ENCODE measurements at regions not wholly inside any gene's neighbourhood (a gene's known extent, or its start where the extent isn't known, plus 50 kb on each side); places are given as distances from the start of the nearest gene placed in this dataset.

GRCh38 chr2:180128861-180129260 is 121.8 kb upstream of the CWC22 start:
- Histone ChIP-seq H3K27me3 (ENCODE audit: control insufficient read depth in 1 of 2, insufficient read depth in 2 of 2, low read length in 2 of 2) (no peaks in the 10 kb centered on the region), H3K9me3 (ENCODE audit: control insufficient read depth in 2 of 2, low read length in 2 of 2) (no peaks in the 10 kb centered on the region), H3K4me3 (ENCODE audit: low read length in 2 of 2) (no peak overlapping the region), H3K36me3 (ENCODE audit: control insufficient read depth in 2 of 2, insufficient read depth in 2 of 2, low read length in 2 of 2) (no peaks in the 10 kb centered on the region), H3K9ac (ENCODE audit: low read length in 2 of 2) (no peak overlapping the region), H3K27ac (ENCODE audit: low read length) (no peak overlapping the region), H3K4me1 (ENCODE audit: control insufficient read depth, insufficient read depth, low read length) (peaks cover 4% of the 10 kb centered on the region)

- Histone ChIP-seq H3K27ac (ENCODE audit: low read length) (no peak overlapping the region), H3K9ac (ENCODE audit: low read length in 2 of 2) (no peak overlapping the region), H3K36me3 (ENCODE audit: control insufficient read depth in 2 of 2, insufficient read depth in 2 of 2, low read length in 2 of 2) (no peaks in the 10 kb centered on the region), H3K9me3 (ENCODE audit: control insufficient read depth in 2 of 2, low read length in 2 of 2) (no peaks in the 10 kb centered on the region), H3K27me3 (ENCODE audit: control insufficient read depth in 1 of 2, insufficient read depth in 2 of 2, low read length in 2 of 2) (no peaks in the 10 kb centered on the region), H3K4me1 (ENCODE audit: control insufficient read depth, insufficient read depth, low read length) (peaks cover 4% of the 10 kb centered on the region), H3K4me3 (ENCODE audit: low read length in 2 of 2) (peak overlapping the region in 1 of 2 donors; percentile 32)
Measured at GRCh38 chr2:180125245-180125962, 118.3 kb upstream of the CWC22 start.

GRCh38 chr2:180124273-180125139 is 117.4 kb upstream of the CWC22 start:
- no peak overlapping the region for H3K9ac ChIP-seq (ENCODE audit: low read length in 2 of 2)
- no peak overlapping the region for H3K4me3 ChIP-seq (ENCODE audit: low read length in 2 of 2)
- H3K9me3 ChIP-seq (ENCODE audit: control insufficient read depth in 2 of 2, low read length in 2 of 2): no peaks in the 10 kb centered on the region
- no peaks in the 10 kb centered on the region for H3K27me3 ChIP-seq (ENCODE audit: control insufficient read depth in 1 of 2, insufficient read depth in 2 of 2, low read length in 2 of 2)
- no peak overlapping the region for H3K27ac ChIP-seq (ENCODE audit: low read length)
- no peaks in the 10 kb centered on the region for H3K36me3 ChIP-seq (ENCODE audit: control insufficient read depth in 2 of 2, insufficient read depth in 2 of 2, low read length in 2 of 2)
- H3K4me1 ChIP-seq (ENCODE audit: control insufficient read depth, insufficient read depth, low read length): peaks cover 4% of the 10 kb centered on the region

- Histone ChIP-seq H3K4me1 (ENCODE audit: control insufficient read depth, insufficient read depth, low read length) (peaks cover 4% of the 10 kb centered on the region), H3K27me3 (ENCODE audit: control insufficient read depth in 1 of 2, insufficient read depth in 2 of 2, low read length in 2 of 2) (no peaks in the 10 kb centered on the region), H3K36me3 (ENCODE audit: control insufficient read depth in 2 of 2, insufficient read depth in 2 of 2, low read length in 2 of 2) (no peaks in the 10 kb centered on the region), H3K27ac (ENCODE audit: low read length) (no peak overlapping the region), H3K4me3 (ENCODE audit: low read length in 2 of 2) (no peak overlapping the region), H3K9me3 (ENCODE audit: control insufficient read depth in 2 of 2, low read length in 2 of 2) (no peaks in the 10 kb centered on the region), H3K9ac (ENCODE audit: low read length in 2 of 2) (no peak overlapping the region)
Measured at GRCh38 chr2:180122874-180123273, 115.8 kb upstream of the CWC22 start.

GRCh38 chr2:180115675-180116074 is 108.6 kb upstream of the CWC22 start:
- H3K27me3 ChIP-seq (ENCODE audit: control insufficient read depth in 1 of 2, insufficient read depth in 2 of 2, low read length in 2 of 2): no peaks in the 10 kb centered on the region
- no peaks in the 10 kb centered on the region for H3K36me3 ChIP-seq (ENCODE audit: control insufficient read depth in 2 of 2, insufficient read depth in 2 of 2, low read length in 2 of 2)
- H3K27ac ChIP-seq (ENCODE audit: low read length): no peak overlapping the region
- H3K4me1 ChIP-seq (ENCODE audit: control insufficient read depth, insufficient read depth, low read length): no peaks in the 10 kb centered on the region
- H3K9ac ChIP-seq (ENCODE audit: low read length in 2 of 2): no peak overlapping the region
- no peak overlapping the region for H3K4me3 ChIP-seq (ENCODE audit: low read length in 2 of 2)
- H3K9me3 ChIP-seq (ENCODE audit: control insufficient read depth in 2 of 2, low read length in 2 of 2): no peaks in the 10 kb centered on the region

- Histone ChIP-seq H3K9ac (ENCODE audit: low read length in 2 of 2) (no peak overlapping the region), H3K4me3 (ENCODE audit: low read length in 2 of 2) (no peak overlapping the region), H3K27ac (ENCODE audit: low read length) (no peak overlapping the region), H3K9me3 (ENCODE audit: control insufficient read depth in 2 of 2, low read length in 2 of 2) (no peaks in the 10 kb centered on the region), H3K4me1 (ENCODE audit: control insufficient read depth, insufficient read depth, low read length) (no peaks in the 10 kb centered on the region), H3K36me3 (ENCODE audit: control insufficient read depth in 2 of 2, insufficient read depth in 2 of 2, low read length in 2 of 2) (no peaks in the 10 kb centered on the region), H3K27me3 (ENCODE audit: control insufficient read depth in 1 of 2, insufficient read depth in 2 of 2, low read length in 2 of 2) (no peaks in the 10 kb centered on the region)
Measured at GRCh38 chr2:180115269-180115668, 108.2 kb upstream of the CWC22 start.

- Histone ChIP-seq H3K9ac (ENCODE audit: low read length in 2 of 2) (no peak overlapping the region), H3K4me3 (ENCODE audit: low read length in 2 of 2) (no peak overlapping the region), H3K9me3 (ENCODE audit: control insufficient read depth in 2 of 2, low read length in 2 of 2) (no peaks in the 10 kb centered on the region), H3K27me3 (ENCODE audit: control insufficient read depth in 1 of 2, insufficient read depth in 2 of 2, low read length in 2 of 2) (no peaks in the 10 kb centered on the region), H3K36me3 (ENCODE audit: control insufficient read depth in 2 of 2, insufficient read depth in 2 of 2, low read length in 2 of 2) (no peaks in the 10 kb centered on the region), H3K4me1 (ENCODE audit: control insufficient read depth, insufficient read depth, low read length) (no peaks in the 10 kb centered on the region), H3K27ac (ENCODE audit: low read length) (no peak overlapping the region)
Measured at GRCh38 chr2:180111901-180112300, 104.8 kb upstream of the CWC22 start.

GRCh38 chr2:180110469-180110868 is 103.4 kb upstream of the CWC22 start:
- Histone ChIP-seq H3K27me3 (ENCODE audit: control insufficient read depth in 1 of 2, insufficient read depth in 2 of 2, low read length in 2 of 2) (no peaks in the 10 kb centered on the region), H3K27ac (ENCODE audit: low read length) (no peak overlapping the region), H3K36me3 (ENCODE audit: control insufficient read depth in 2 of 2, insufficient read depth in 2 of 2, low read length in 2 of 2) (no peaks in the 10 kb centered on the region), H3K4me3 (ENCODE audit: low read length in 2 of 2) (no peak overlapping the region), H3K9me3 (ENCODE audit: control insufficient read depth in 2 of 2, low read length in 2 of 2) (no peaks in the 10 kb centered on the region), H3K4me1 (ENCODE audit: control insufficient read depth, insufficient read depth, low read length) (no peaks in the 10 kb centered on the region), H3K9ac (ENCODE audit: low read length in 2 of 2) (no peak overlapping the region)

- no peaks in the 10 kb centered on the region for H3K4me1 ChIP-seq (ENCODE audit: control insufficient read depth, insufficient read depth, low read length)
- H3K36me3 ChIP-seq (ENCODE audit: control insufficient read depth in 2 of 2, insufficient read depth in 2 of 2, low read length in 2 of 2): no peaks in the 10 kb centered on the region
- H3K27ac ChIP-seq (ENCODE audit: low read length): no peak overlapping the region
- no peaks in the 10 kb centered on the region for H3K27me3 ChIP-seq (ENCODE audit: control insufficient read depth in 1 of 2, insufficient read depth in 2 of 2, low read length in 2 of 2)
- no peak overlapping the region for H3K4me3 ChIP-seq (ENCODE audit: low read length in 2 of 2)
- H3K9me3 ChIP-seq (ENCODE audit: control insufficient read depth in 2 of 2, low read length in 2 of 2): no peaks in the 10 kb centered on the region
- no peak overlapping the region for H3K9ac ChIP-seq (ENCODE audit: low read length in 2 of 2)
Measured at GRCh38 chr2:180101846-180102245, 94.7 kb upstream of the CWC22 start.

GRCh38 chr2:180099308-180099707 is 92.2 kb upstream of the CWC22 start:
- Histone ChIP-seq H3K36me3 (ENCODE audit: control insufficient read depth in 2 of 2, insufficient read depth in 2 of 2, low read length in 2 of 2) (no peaks in the 10 kb centered on the region), H3K27me3 (ENCODE audit: control insufficient read depth in 1 of 2, insufficient read depth in 2 of 2, low read length in 2 of 2) (no peaks in the 10 kb centered on the region), H3K27ac (ENCODE audit: low read length) (no peak overlapping the region), H3K4me1 (ENCODE audit: control insufficient read depth, insufficient read depth, low read length) (no peaks in the 10 kb centered on the region), H3K4me3 (ENCODE audit: low read length in 2 of 2) (no peak overlapping the region), H3K9me3 (ENCODE audit: control insufficient read depth in 2 of 2, low read length in 2 of 2) (no peaks in the 10 kb centered on the region), H3K9ac (ENCODE audit: low read length in 2 of 2) (no peak overlapping the region)

GRCh38 chr2:180085144-180085543 is 78.0 kb upstream of the CWC22 start:
- H3K27ac ChIP-seq (ENCODE audit: low read length): no peak overlapping the region
- H3K36me3 ChIP-seq (ENCODE audit: control insufficient read depth in 2 of 2, insufficient read depth in 2 of 2, low read length in 2 of 2): no peaks in the 10 kb centered on the region
- no peak overlapping the region for H3K4me3 ChIP-seq (ENCODE audit: low read length in 2 of 2)
- H3K9ac ChIP-seq (ENCODE audit: low read length in 2 of 2): no peak overlapping the region
- H3K4me1 ChIP-seq (ENCODE audit: control insufficient read depth, insufficient read depth, low read length): no peaks in the 10 kb centered on the region
- peaks cover 0 to 2% of the 10 kb centered on the region in 2 donors for H3K9me3 ChIP-seq (ENCODE audit: control insufficient read depth in 2 of 2, low read length in 2 of 2)
- H3K27me3 ChIP-seq (ENCODE audit: control insufficient read depth in 1 of 2, insufficient read depth in 2 of 2, low read length in 2 of 2): no peaks in the 10 kb centered on the region
